HG02571 (cell line): ENCODE measurements at regions not wholly inside any gene's neighbourhood (a gene's known extent, or its start where the extent isn't known, plus 50 kb on each side); places are given as distances from the start of the nearest gene placed in this dataset.
"Not testable (repeated sequence)": the region's sequence is repeated elsewhere in the genome, so short reads cannot be mapped to it uniquely, and the experiment has no call there.

Source experiments
- ATAC-seq: cut with Tn5 transposase; IDR thresholded peaks from one replicate; pipeline ENCODE4 v1.9.1; 2021; ENCODE audit warnings: mild to moderate bottlenecking, moderate library complexity; ENCODE audit not compliant: unreplicated experiment

DNA sequence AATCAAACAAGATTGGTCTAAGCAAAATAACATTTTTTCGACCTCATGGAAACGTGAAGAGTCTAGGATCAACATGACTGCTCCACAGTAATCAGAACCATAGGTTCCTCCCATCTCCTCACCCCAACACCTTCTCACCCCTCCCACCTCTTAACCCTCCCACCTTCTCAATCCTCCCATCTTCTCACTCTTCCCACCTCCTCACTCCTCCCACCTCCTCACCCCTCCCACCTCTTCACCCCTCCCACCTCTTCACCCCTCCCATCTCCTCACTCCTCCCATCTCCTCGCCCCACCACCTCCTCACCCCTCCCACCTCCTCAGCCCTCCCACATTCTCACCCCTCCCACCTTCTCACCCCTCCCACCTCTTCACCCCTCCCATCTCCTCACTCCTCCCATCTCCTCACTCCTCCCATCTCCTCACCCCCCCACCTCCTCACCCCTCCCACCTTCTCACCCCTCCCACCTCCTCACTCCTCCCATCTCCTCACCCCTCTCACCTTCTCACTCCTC is 567.4 kb downstream of the C6orf118 start:
- no peak for ATAC-seq

DNA sequence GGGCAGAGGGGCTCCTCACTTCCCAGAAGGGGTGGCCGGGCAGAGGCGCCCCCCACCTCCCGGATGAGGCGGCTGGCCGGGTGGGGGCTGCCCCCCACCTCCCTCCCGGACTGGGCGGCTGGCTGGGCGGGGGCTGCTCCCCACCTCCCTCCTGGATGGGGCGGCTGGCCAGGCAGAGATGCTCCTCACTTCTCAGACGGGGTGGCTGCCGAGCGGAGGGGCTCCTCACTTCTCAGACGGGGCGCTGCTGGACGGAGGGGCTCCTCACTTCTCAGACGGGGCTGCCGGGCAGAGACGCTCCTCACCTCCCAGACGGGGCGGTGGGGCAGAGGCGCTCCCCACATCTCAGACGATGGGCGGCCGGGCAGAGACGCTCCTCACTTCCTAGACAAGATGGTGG is 573.3 kb downstream of the C6orf118 start:
- not testable (repeated sequence) for ATAC-seq

DNA sequence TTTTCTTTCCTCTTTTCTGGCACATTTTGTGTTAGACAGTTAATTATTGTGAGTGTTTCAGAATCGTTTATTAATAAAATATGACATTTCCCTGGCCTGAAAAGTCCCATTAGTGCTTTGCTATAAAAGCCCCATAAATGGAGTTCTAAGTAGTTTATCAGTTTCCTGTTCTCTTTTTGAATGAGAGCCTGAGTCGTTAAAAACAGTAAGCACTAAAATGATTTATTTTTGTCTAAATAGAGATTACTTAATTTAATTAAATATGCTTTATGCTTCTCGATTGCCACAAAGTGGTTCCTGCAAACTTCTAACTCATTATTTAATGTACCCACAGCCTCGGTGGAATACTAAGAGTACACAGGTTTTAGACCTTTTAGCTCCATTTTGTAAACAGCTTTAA is 577.9 kb downstream of the C6orf118 start:
- ATAC-seq = no peak

DNA sequence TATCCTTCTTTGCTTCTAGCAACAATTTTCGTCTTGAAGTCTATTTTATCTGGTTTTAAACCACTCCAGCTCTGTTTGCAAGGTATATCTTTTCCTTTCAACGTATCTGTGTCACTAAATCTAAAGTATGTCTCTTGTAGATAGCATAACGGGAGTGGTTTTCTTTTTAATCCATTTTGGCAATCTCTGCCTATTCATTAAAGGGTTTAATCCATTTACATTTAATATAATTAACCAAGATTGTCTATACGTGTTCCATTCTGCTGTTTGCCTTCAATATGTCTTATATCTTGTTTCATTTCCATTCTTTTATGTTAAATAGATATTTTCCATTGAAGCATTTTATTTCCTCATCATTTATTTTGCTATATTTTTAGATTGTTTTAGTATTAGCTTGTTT is 587.9 kb downstream of the C6orf118 start:
- no peak for ATAC-seq

DNA sequence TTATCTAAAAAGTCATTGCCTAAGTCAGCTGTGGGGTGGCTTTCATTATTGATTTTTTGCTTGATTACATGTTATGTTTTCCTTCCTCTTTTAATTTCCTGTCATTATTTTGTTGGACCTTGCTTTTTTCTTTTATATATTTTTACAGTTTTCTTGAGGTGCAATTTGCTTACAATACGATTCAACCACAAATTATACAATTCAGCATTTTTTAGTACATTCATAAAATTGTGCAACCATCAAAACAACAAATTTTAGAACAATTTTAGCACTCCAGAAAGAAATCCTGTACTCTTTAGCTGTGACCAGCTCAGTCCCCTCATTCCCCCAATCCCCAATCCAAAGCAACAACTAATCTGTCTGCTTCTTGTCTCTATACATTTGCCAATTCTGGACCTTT is 608.9 kb downstream of the C6orf118 start:
- ATAC-seq = no peak

DNA sequence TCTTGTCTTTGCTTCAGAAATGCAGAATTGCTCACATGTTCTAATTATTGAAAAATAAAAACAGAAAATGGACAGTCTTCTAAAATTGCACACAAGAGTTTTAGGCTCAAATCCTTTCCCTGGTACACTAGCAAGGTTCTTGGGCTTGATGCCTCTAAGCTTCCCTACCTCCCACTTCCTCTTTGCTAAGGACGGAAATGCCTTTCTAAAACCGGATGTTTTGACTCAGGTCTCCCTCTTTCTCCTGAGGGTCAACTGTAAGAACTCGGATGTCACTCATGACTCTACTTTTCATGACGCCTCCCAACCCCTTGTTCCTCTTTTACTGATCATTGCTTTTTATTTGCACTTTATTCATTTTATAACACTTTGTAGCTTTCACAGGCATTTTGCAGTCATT is 613.5 kb downstream of the C6orf118 start:
- ATAC-seq = no peak

DNA sequence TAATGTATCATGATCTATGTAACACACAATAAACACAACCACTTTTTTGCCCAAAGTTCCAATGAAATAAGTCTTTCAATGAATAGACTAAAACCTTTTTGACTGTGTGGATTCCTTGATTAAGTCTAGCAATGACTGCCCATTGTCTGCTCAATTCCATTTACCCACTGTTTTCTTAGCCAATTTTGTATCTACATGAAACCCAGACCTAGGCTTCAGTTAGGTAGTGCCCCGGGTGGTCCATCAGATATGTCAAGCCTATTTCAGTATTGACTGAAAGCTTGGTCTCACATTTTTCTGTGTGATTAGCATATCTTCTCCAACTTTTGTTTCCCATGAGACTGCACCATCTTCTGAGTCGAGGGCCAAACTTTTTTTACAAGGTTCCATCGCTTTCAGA is 615.0 kb downstream of the C6orf118 start:
- ATAC-seq = no peak

DNA sequence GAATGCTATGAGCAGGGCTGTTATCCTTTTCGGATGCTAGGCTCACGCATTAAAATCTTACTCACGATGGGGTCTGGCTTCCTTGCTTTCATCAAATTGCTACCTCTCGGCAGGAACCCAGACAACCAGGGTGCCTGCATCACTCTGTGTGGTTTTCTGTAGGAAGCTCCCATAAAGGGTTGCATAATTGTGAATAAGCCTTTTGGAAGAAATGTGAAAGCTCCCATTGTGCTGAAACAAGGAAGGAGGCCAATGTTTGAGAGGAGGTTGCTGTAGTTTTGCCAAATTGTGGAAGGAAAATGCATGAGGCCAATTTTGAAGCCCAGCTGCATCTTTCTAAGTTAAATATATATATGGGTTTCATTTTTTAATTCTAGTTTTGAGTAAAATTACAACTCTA is 615.5 kb downstream of the C6orf118 start:
- no peak for ATAC-seq

DNA sequence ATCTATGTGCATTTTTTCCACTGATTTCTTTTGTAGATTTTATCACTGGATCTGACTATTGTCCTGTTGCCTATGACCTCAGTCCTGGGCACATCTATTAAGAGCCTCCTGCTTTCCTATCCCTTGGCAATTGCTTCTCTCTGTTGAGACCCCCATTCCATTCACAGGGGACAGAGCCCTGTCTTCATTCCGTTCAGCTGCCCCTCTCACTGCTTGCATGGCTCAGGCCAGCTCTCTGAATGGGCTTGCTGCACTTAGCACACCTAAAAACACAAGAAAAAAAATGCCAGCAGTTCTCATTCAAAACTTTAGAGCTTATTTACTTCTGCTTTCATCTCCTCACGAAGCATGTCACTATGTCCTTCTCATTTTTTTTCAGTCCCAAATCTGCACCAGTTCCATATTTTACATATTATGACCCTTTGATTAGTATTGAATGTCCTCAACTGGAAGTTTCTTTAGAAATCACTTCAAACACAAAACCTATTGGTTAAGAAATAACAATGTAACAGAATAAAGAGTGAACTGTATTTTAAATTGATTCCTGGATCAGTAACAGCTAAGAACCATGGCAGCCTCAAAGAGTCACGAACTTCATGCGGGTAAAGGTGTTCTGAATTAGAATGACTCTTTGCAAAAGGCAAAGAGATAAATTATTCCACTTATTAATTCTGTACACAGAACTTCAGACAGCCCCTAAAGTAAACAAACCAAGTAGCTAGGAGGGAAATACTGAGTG is 616.5 kb downstream of the C6orf118 start:
- no peak for ATAC-seq

DNA sequence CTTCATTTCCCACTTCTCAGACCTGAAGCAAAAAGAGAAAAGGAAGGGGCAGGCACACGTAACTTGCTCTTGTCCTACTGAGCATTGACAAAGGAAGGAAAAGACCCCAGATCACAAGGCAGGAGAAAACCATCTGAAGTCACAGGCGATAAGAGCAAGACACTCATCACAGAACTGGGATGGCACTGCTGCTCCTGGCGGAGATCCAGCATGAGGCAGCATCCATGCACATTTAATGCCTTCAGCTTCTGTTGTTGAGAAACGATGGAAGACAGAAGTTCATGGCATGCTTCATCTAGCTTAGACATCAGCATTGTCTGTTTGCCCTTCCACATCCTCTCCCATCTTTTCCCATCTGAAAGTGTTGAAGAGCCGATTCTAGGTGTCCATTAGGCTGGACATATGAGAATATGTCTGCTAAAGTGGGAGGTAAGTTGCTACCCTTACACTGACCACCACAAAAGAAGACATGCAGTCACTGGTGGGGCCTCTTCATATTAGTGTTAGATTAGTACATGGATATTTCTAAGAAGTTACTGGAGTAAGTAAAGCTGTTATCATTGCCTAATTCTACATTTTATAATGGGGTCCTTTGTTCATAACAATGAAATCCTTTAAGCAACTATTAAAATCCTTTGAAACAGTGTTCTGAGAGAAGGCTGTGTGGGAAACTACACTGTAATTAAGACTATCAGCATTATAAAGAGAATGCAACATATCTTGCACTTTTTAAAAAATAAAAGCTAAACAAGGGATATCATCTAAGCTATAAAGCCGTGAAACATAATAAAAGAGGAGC is 618.5 kb downstream of the C6orf118 start:
- no peak for ATAC-seq

DNA sequence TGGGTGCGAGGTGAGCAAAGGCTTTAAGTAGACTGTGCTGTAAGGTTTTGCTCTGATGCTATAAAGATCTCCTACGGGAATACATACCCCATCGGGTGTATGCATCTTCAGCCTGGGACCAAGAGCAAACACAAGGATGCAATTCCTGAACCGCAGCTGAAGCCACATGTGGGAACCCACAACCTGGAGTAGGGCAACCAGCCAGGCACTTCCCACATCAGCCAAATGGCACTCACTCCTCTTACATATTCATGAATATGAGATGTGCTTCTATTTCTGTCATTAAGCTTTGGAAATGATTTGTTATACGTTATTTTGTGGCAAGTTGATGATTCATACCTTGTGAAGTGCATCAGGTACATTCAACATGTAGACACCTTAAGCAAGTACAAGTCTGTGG is 619.2 kb downstream of the C6orf118 start:
- ATAC-seq = no peak

DNA sequence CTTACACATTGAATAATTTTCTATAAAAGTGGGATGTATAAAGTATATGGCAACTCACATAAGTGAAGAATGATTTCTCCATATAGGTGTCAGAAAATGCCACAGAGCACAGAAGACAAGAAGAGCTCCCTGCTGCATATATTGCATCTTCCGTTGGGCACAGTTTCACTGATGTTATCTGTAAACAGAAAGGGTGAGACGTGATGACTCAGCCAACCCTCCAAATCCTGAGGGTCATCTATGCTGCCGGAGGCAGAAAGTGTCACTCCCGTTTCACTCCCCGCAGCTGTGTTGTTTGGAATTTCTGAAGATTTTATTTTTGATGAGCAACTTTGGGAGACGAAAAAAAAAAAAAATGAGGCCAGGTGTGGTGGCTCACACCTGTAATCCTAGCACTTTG is 644.1 kb downstream of the C6orf118 start:
- ATAC-seq = no peak

DNA sequence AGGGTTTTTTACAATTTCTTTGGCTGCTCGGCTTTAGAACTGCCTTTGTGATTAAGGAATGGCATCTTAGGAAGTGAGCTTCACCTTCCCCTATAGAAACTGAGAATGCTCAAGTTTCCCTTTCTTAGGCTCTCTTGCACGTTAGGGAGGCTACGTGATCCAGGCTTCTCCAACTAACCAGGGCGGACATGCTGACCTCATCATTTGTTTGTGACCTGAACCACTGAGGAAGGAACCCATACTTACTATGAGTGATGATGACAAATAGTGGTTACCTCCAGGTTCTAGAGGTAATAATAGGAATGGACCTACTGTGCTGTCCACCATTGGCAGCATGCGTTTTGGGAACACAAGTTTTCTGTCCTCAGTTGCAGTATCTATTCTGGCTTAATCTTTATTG is 645.8 kb downstream of the C6orf118 start:
- no peak for ATAC-seq

DNA sequence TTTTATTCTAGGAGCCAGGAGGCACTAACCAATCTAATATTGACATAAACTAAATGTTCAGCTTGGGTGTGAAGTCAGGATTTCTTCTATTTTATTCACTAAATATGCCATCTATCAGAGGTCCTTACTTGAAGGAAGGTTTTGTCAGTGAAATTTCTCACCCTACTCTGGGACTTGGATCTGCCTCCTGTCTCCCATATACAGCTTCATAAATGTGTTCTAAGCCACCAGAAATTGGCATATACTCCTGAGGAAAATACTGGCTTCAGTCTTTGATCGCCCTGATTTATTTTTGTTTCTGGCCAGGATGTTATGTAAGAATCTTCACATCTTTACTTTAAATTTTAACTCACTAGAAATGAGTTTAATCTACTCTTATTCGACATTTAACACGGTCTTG is 647.7 kb downstream of the C6orf118 start:
- no peak for ATAC-seq

DNA sequence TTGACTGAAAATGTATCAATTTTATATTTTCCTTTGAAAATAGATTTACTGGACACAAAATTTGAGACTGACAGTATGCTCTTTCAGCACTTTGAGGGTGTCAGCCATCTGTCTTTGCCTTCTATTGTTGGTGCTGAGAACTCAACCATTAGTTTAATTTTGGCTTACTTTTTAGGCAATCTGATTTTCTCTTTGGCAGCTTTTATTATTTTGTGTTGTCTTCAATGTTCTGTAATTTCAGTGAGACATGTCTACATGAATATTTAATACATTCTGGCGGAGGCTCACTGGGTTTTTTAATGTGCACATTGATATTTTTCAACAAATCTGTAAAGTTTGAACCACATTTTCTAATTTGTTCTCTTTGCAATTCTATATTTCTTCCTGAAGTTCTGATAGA is 648.6 kb downstream of the C6orf118 start:
- no peak for ATAC-seq

DNA sequence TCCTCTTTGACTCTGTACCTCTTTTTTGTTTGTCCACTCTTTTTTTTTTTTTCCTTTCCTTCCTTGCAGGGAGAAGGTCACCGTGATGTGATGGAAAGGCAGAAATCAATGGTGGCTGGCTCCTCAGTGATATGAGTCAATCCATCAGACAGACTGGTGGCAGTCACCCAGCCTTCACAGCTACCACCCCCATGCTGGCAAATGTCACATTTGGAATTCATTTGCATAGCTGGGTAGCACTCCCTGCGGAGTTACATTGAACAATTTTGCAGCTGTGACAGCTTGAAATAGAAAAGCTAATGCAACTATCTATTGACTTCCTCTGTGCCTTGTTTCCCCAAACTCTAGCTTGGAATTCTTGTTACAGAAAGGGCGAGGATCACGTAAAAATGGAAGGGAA is 668.4 kb downstream of the C6orf118 start:
- ATAC-seq = no peak

DNA sequence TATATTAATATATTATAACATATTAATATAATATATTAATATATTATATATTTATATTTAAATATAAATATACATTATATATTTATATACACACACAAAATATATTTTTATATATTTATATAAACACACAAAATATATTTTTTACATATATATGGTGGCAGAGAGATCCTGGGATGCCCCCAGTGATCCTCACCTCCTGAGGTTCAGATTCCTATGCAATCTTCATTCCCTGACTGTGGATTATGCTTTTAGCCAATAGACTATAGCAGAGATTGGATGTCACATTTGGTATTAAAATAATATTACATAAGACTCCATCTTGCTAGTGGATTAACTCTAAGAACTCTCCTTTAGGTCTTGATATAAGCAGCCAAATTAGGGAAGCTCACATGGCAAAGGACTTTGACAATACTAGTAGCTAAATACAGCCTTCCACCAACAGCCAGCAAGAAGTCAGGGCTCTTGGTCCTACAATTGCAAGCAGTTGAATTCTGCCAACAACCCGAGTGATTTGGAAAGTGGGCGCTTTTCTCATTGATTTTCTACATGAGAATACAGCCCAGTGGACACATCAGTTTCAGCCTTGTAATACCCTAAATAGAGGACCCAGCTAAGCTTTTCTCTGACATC is 681.0 kb downstream of the C6orf118 start:
- no peak for ATAC-seq

DNA sequence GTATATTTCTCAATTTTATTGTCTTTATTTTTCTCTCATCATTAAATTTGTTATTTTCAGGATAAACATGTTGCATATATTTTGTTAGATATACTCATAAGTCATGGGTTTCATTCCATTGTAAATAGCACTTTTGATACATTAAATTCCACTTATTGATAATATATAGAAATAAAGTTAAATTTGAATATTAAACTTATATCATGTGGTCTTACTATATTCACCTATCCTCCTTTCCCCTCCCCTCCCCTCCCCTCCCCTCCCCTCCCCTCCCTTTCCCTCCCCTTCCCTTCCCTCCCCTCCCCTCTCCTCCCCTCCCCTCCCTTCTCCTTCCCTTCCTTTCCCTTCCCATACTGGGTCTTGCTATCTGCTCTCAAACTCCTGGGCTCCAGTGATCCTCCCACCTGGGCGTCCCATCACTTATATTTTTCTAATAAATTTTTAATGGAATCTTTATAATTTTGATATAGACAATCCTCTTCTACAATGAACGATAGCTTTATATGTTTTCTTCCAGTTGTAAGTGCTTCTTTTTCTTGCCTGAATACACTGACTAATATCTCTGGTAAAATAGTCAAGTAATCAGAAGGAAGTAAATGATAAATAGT is 692.4 kb downstream of the C6orf118 start:
- ATAC-seq = no peak

DNA sequence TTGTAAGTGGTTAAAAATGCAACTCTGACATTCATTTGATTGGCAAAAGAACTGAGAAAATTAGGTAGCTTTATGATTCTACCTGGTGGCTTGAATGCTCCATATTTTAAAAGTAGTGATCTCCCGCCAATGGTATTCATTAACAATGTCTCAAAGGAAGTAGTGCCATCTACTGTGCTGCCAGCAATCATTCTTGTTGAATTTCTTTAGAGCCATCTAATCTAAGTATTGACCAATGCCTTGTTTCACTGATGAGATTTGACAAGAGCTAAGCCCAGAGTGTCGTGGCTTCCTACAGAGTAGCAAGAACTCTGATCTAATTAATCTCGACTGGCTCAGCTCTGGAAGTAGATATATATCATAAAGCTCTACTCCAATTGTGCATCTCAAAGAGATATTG is 696.7 kb downstream of the C6orf118 start:
- no peak for ATAC-seq

DNA sequence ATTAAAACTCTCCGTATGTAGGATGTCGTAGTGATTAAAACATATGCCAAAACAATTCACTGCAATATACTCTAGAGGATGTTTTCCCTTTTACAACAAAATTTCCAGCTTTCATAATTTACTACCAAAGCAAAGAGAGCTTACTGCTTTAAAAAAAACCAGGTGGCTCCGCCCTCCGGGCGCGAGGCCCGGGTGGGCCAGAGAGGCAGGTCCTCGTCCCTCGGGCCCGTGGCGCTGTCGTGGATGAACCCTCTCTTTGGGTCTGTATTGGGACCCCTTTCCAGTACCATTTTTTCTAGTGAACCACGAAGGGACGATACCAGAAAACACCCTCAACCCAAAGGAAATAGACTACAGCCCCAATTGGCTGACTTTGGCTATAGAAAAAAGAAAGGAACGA is 698.5 kb downstream of the C6orf118 start:
- ATAC-seq = not testable (repeated sequence)

DNA sequence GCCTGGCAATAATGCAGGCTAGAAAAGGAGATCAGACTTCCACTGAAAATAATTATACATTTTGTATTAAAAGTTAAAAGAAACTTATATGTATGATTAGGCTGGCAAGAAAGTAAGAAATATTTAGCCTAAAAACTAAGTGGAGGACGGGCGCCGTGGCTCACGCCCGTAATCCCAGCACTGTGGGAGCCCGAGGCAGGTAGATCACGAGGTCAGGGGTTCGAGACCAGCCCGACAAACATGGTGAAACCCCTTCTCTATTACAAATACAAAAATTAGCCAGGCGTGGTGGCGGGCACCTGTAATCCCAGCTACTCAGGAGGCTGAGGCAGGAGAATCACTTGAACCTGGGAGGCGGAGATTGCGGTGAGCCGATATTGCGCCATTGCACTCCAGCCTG is 707.0 kb downstream of the C6orf118 start:
- not testable (repeated sequence) for ATAC-seq
